NCI-H1694 (cell line): ENCODE measurements at regions not wholly inside any gene's neighbourhood (a gene's known extent, or its start where the extent isn't known, plus 50 kb on each side); places are given as distances from the start of the nearest gene placed in this dataset.

Experiments
- DNase-seq: peaks from one replicate; lab custom pipeline; 2025; lab: John Stamatoyannopoulos, UW

- no peak for DNase-seq
Measured at GRCh38 chr5:168054091-168054490, 237.4 kb upstream of the WWC1 start.

- no peak for DNase-seq
Measured at GRCh38 chr5:168055141-168055683, 236.2 kb upstream of the WWC1 start.

DNA sequence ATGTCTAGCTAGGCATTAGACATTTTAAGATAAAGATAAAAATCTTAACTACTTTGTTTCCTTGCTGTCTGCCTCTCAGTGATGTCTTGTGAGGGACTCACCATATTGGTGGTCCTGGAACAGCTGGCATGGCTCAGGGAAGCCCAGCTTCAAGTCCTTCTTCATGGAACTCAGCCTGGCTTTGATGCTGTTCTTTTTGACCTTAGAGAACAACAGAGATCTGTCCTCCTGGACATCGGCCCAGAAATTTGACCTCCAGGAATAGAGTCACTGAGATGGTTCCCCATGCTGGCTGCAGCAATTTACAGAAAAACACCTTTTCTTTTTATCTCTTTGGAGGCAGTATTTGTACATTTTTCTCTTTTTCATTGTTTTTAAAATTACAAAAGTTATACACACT, 235.5 kb upstream of the WWC1 start:
- DNase-seq: no peak

- DNase-seq: no peak
Measured at GRCh38 chr5:168056499-168057182, 234.8 kb upstream of the WWC1 start.

- DNase-seq: no peak
Measured at GRCh38 chr5:168057905-168058304, 233.5 kb upstream of the WWC1 start.

- no peak for DNase-seq
Measured at GRCh38 chr5:168059131-168059530, 232.3 kb upstream of the WWC1 start.

DNA sequence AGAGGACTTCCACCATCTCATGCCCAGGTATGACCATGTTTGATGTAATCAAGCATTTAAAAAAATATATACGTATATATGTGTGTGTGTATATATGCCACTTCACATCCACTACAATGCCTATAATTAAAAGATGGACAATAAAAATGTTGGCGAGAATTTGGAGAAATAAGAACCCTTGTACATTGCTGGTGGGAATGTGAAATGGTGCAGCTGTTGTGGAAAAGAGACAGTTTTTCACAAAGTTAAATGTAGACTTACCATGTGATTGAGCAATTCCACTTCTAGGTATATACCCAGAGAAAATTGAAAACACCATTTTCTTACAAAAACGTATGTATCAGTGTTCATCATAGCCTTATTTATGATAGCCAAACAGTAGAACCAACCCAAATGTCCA, 229.2 kb upstream of the WWC1 start:
- no peak for DNase-seq

- DNase-seq: no peak
Measured at GRCh38 chr5:168064457-168064856, 227.0 kb upstream of the WWC1 start.

DNA sequence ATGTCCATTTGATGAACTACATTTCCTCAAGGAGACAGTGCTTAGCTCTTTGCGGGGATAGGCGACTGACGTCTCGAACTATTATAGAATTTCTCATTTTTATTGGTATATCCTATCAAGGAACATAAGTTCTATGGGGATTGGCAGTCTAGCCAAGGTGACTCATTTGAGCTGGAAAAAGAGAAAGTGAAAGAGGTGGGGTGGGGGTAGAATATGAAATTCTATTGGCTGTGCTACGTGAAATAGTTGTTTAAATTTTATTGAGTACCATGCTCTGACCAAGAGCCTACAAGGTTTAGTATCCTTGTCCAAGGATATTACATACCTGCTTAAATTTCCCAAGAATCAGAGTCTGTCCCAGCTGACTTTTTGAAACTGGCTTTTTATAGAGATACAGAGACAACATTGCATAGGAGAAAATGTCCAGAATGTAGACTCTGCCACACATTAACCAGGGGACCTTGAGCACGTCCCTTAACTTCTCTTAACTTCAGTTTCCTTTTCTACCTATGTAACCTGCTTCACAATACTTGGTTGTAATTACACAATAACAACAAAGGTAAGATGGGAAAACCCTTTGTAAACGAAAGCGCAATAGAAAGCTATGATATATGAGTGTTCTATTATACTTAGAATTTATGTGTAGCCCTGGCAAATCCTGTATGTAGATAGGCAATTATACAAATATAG, 226.4 kb upstream of the WWC1 start:
- DNase-seq: no peak

- DNase-seq: no peak
Measured at GRCh38 chr5:168066536-168067208, 224.8 kb upstream of the WWC1 start.

DNA sequence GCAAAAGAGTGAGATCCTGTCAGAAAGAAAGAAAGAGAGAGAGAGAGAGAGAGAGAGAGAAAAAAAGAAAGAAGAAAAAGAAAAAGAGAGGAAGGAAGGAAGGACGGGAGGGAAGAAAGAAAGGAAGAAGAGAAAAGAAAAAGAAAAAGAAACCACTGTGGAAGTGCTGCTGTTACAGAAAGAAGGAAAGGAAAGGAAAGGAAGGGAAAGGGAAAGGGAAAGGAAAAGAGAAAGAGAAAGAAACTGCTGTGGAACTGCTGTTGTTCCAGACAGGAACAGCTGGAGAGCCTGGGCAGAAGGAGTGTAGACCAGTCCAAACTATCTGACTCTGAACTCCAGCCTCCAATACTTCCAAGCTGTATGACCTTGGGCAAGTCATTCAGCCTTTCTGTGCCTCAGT, 220.7 kb upstream of the WWC1 start:
- no peak for DNase-seq

DNA sequence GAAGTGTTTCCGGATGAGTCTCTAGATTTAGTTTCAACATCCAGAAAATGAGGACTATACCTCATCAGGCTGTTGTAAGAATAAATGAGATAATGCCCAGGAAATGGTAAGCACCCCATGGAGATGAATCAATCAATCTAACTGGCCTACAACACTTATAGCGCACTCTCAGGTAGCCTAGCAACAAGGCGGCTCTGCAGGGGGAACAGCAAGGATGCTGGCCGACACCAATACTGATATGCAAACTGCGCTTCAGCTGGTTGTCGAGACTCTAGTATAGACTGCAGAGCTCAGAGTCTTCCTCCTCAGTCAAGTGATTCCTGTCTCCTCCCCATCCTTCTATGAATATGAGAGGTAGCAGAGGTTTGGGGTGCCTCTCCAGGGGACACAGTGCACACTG, 218.8 kb upstream of the WWC1 start:
- no peak for DNase-seq

- DNase-seq: no peak
Measured at GRCh38 chr5:168073311-168073710, 218.1 kb upstream of the WWC1 start.

DNA sequence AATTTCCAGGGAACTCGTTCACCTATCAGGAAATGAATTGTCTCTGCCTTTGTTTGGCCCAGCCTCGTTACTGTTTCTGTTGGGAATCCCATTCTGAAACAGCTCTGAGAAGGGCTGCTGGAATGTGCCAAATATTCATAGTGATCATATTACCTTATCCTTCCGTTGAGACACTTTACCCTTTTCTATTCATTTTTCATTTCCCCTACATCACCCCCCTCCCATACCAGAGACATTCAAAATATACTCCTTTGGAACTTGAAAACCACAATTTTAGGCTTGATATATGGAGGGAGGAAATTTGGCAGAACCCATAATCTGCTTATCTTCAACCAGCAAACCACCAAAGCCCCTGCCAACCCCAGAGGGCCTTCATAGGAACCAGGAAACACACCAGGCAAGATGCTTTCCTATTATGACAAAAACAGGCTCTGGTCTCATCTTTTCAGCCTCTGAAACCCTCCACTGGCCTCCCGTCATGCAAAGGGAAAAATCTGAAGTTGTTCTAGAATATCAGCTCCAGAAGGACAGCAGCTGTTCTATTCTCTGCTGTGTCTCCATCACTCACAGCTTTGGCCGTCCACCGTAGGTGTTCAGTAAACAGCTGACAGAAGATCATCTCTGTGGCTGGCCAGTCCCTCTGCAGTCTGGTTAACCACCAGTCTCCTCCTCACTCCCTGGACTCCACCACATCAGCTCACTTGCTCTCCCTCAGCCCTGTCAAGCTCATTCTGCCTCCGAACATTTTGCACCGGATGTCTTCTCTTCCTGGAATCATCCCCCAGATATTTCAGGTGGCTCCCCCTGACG, 217.2 kb upstream of the WWC1 start:
- DNase-seq: no peak

DNA sequence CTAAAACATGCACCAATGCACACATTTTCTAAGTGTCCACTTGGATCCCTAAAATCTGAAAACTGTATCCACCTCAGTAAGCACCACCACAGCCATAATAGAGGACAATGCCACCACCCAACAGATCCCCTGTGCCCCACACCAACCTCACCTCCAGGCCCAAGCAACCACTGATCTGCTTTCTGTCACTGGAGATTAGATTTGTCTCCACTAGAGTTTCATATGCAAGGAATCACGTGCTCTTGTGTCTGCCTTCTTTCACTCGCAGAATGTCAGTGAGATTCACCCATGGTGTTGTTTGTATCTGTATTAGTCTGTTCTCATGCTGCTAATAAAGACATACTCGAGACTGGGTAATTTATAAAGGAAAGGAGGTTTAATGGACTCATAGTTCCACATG, 216.1 kb upstream of the WWC1 start:
- DNase-seq: no peak

- DNase-seq: peak; percentile 13
Measured at GRCh38 chr5:168076561-168076991, 214.9 kb upstream of the WWC1 start.

- DNase-seq: no peak
Measured at GRCh38 chr5:168085261-168086031, 206.0 kb upstream of the WWC1 start.

GRCh38 chr5:168086104-168086610, 205.3 kb upstream of the WWC1 start:
- peak; percentile 7 for DNase-seq

DNA sequence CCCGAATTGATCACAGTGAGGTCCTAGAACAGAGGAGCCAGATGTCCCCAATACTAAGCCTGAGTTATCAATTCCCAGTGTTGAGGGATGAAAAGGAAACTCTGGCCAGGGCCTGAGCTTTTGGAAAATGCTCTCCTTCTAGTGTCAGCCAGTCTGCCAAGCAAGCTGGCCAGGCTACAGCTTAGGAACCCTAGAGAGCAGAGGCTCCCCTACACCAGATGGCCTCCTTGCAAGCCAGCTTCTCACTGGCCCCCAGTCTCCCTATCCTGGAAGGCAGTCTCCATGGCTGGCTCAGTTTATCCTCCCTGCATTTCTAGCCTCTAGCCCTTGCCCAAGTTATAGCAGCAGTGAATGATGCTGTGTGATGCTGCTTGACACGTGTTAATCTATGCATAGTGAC, 204.7 kb upstream of the WWC1 start:
- DNase-seq: no peak

GRCh38 chr5:168088410-168089173, 202.9 kb upstream of the WWC1 start:
- DNase-seq: no peak
